ENCODE measurements at regions not wholly inside any gene's neighbourhood (a gene's known extent, or its start where the extent isn't known, plus 50 kb on each side); places are given as distances from the start of the nearest gene placed in this dataset.
"Not testable (repeated sequence)": the region's sequence is repeated elsewhere in the genome, so short reads cannot be mapped to it uniquely, and the experiment has no call there.

- intact Hi-C loops (cut with micrococcal nuclease), result no loop called here
- Mint-ChIP-seq H3K4me3 (no peak overlapping the region), H3K4me1 (ENCODE audit: low read depth) (peaks cover 69% of the 10 kb centered on the region), H3K27ac (no peak overlapping the region), H3K9me3 (no peaks in the 10 kb centered on the region), H3K27me3 (ENCODE audit: low read depth) (no peaks in the 10 kb centered on the region), H3K36me3 (ENCODE audit: low read depth) (no peaks in the 10 kb centered on the region)
- no peak for DNase-seq
- CTCF ChIA-PET, result interaction anchor here (1.3 kb wide), 1 partner anchor 23 kb away, joined by 3 read pairs; no protein-coding TSS in a partner anchor
Measured at GRCh38 chr1:234956821-234957329, 171.8 kb downstream of the TOMM20 start.

- DNase-seq, result no peak
- no peaks in the 10 kb centered on the region for H3K9me3 Mint-ChIP-seq
- peaks cover 54% of the 10 kb centered on the region for H3K4me1 Mint-ChIP-seq (ENCODE audit: low read depth)
- intact Hi-C loops (cut with micrococcal nuclease), result loop anchor here (2.0 kb wide), 1 partner anchor 72 kb away; no protein-coding TSS in a partner anchor
- CTCF ChIA-PET, result interaction anchor here (0.8 to 1.0 kb wide), 4 partner anchors 27 to 468 kb away, joined by 3 to 5 read pairs (median 3); no protein-coding TSS in a partner anchor
- H3K4me3 Mint-ChIP-seq, result no peak overlapping the region
- no peaks in the 10 kb centered on the region for H3K36me3 Mint-ChIP-seq (ENCODE audit: low read depth)
- peak overlapping the region; percentile 71 for H3K27ac Mint-ChIP-seq
- no peaks in the 10 kb centered on the region for H3K27me3 Mint-ChIP-seq (ENCODE audit: low read depth)
Measured at GRCh38 chr1:234955107-234955731, 173.4 kb downstream of the TOMM20 start.

- H3K4me1 Mint-ChIP-seq (ENCODE audit: low read depth), result peaks cover 47% of the 10 kb centered on the region
- H3K27ac Mint-ChIP-seq, result no peak overlapping the region
- intact Hi-C loops (cut with micrococcal nuclease), result loop anchor here (2.0 kb wide), 1 partner anchor 72 kb away; no protein-coding TSS in a partner anchor
- H3K9me3 Mint-ChIP-seq, result peaks cover 3% of the 10 kb centered on the region
- no peak for DNase-seq
- H3K36me3 Mint-ChIP-seq (ENCODE audit: low read depth), result no peaks in the 10 kb centered on the region
- CTCF ChIA-PET, result interaction anchor here (0.8 to 1.0 kb wide), 4 partner anchors 26 to 467 kb away, joined by 3 to 5 read pairs (median 3); no protein-coding TSS in a partner anchor
- no peak overlapping the region for H3K4me3 Mint-ChIP-seq
- H3K27me3 Mint-ChIP-seq (ENCODE audit: low read depth), result no peaks in the 10 kb centered on the region
Measured at GRCh38 chr1:234954613-234955012, 174.0 kb downstream of the TOMM20 start.

DNA sequence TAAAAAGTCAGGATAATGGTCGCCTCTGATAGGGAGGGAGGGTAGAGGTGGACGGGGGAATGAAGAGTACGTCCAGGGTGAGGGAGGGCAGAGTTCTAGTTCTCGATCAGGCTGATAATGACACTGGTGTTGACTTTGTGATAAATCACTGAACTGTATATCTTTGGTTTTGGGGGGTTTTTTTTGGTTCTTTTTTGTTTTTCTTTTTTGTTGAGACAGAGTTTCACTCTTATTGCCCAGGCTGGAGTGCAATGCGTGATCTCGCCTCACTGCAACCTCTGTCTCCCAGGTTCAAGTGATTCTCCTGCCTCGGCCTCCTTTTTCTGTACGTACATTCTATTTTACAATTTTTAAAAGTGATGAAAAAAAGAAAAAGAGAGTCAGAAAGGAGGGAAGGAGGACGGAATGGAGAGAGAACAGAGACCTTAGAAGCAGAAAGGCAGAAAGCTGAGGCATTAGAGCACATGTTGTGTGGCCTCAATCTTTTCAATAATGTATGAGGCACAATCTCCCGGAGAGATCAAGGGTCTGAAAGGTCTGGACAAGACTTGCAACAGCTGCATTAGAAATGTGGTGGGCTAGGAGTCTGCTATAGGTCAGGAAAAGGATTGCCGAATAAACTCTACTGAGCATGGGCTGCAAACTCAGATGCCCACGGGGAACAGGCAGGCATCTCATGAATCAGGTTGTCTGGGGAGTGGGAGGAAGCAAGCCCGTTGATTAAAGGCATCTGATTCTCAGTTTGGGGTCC is 174.8 kb downstream of the TOMM20 start:
- DNase-seq, result no peak
- intact Hi-C loops (cut with micrococcal nuclease), result loop anchor here (2.0 kb wide), 1 partner anchor 71 kb away; no protein-coding TSS in a partner anchor
- H3K9me3 Mint-ChIP-seq, result peaks cover 9% of the 10 kb centered on the region
- H3K36me3 Mint-ChIP-seq (ENCODE audit: low read depth), result peaks cover 3% of the 10 kb centered on the region
- H3K27me3 Mint-ChIP-seq (ENCODE audit: low read depth), result no peaks in the 10 kb centered on the region
- no peak overlapping the region for H3K27ac Mint-ChIP-seq
- H3K4me1 Mint-ChIP-seq (ENCODE audit: low read depth), result peaks cover 40% of the 10 kb centered on the region
- no peak overlapping the region for H3K4me3 Mint-ChIP-seq
- CTCF ChIA-PET, result no interaction called here

- H3K27ac Mint-ChIP-seq, result no peak overlapping the region
- CTCF ChIA-PET, result interaction anchor here (2.5 kb wide), 1 partner anchor 133 kb away, joined by 6 read pairs; no protein-coding TSS in a partner anchor
- intact Hi-C loops (cut with micrococcal nuclease), result no loop called here
- H3K27me3 Mint-ChIP-seq (ENCODE audit: low read depth), result no peaks in the 10 kb centered on the region
- H3K4me3 Mint-ChIP-seq, result no peak overlapping the region
- peaks cover 3% of the 10 kb centered on the region for H3K36me3 Mint-ChIP-seq (ENCODE audit: low read depth)
- H3K4me1 Mint-ChIP-seq (ENCODE audit: low read depth), result peaks cover 18% of the 10 kb centered on the region
- no peak for DNase-seq
- peaks cover 9% of the 10 kb centered on the region for H3K9me3 Mint-ChIP-seq
Measured at GRCh38 chr1:234950598-234950997, 178.0 kb downstream of the TOMM20 start.

- CTCF ChIA-PET, result interaction anchor here (0.8 to 2.5 kb wide), 3 partner anchors 9 to 134 kb away, joined by 3 to 6 read pairs (median 3); no protein-coding TSS in a partner anchor
- peaks cover 18% of the 10 kb centered on the region for H3K4me1 Mint-ChIP-seq (ENCODE audit: low read depth)
- H3K27me3 Mint-ChIP-seq (ENCODE audit: low read depth); H3K9me3 Mint-ChIP-seq; H3K4me3 Mint-ChIP-seq; DNase-seq; H3K36me3 Mint-ChIP-seq (ENCODE audit: low read depth); intact Hi-C loops (cut with micrococcal nuclease); H3K27ac Mint-ChIP-seq: not testable (repeated sequence)
Measured at GRCh38 chr1:234949528-234949927, 179.1 kb downstream of the TOMM20 start.

GRCh38 chr1:234944439-234945344 is 183.9 kb downstream of the TOMM20 start:
- peaks cover 9% of the 10 kb centered on the region for H3K9me3 Mint-ChIP-seq
- peaks cover 19% of the 10 kb centered on the region for H3K4me1 Mint-ChIP-seq (ENCODE audit: low read depth)
- CTCF ChIA-PET, result interaction anchor here (1.2 kb wide), 1 partner anchor 44 kb away, joined by 3 read pairs; no protein-coding TSS in a partner anchor
- no peak overlapping the region for H3K4me3 Mint-ChIP-seq
- H3K36me3 Mint-ChIP-seq (ENCODE audit: low read depth), result peaks cover 5% of the 10 kb centered on the region
- no peaks in the 10 kb centered on the region for H3K27me3 Mint-ChIP-seq (ENCODE audit: low read depth)
- no peak for DNase-seq
- peak overlapping the region; percentile 46 for H3K27ac Mint-ChIP-seq
- intact Hi-C loops (cut with micrococcal nuclease), result no loop called here

DNA sequence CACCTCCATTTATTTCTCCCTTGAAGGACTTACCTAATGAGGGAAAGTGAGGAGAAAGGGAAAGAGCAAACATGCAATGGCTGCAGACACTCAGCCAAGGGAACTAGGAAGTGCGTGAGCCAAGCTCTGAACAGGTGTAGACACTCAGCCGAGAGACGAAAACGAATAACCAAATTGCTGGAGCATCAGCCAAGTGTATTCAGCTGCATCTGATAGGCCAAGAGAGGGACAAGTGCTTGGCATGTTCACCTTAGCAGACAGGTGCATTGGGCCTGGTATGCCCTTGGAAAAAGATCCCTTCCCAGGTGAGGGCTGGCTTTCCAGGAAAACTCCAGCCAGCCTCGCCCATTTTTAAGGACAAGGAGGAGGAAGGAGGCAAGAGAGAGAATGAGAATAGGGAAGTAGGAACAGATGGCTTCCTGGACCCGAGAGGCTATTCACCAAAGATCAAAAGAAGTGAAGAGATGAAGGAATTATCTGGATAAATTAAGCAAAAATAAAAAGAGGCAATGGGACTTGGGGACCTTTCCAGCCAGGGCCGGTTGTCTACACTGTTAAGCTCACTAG is 184.7 kb downstream of the TOMM20 start:
- DNase-seq, result no peak
- intact Hi-C loops (cut with micrococcal nuclease), result no loop called here
- Mint-ChIP-seq H3K4me1 (ENCODE audit: low read depth) (peaks cover 19% of the 10 kb centered on the region), H3K36me3 (ENCODE audit: low read depth) (peaks cover 2% of the 10 kb centered on the region), H3K9me3 (peaks cover 2% of the 10 kb centered on the region), H3K4me3 (no peak overlapping the region), H3K27me3 (ENCODE audit: low read depth) (no peaks in the 10 kb centered on the region), H3K27ac (no peak overlapping the region)
- CTCF ChIA-PET, result interaction anchor here (1.2 kb wide), 1 partner anchor 45 kb away, joined by 3 read pairs; no protein-coding TSS in a partner anchor

- intact Hi-C loops (cut with micrococcal nuclease), result no loop called here
- CTCF ChIA-PET, result no interaction called here
- no peak for DNase-seq
- Mint-ChIP-seq H3K4me3 (no peak overlapping the region), H3K4me1 (ENCODE audit: low read depth) (peaks cover 19% of the 10 kb centered on the region), H3K27ac (no peak overlapping the region), H3K27me3 (ENCODE audit: low read depth) (no peaks in the 10 kb centered on the region), H3K36me3 (ENCODE audit: low read depth) (peaks cover 2% of the 10 kb centered on the region), H3K9me3 (peaks cover 2% of the 10 kb centered on the region)
Measured at GRCh38 chr1:234942879-234943506, 185.6 kb downstream of the TOMM20 start.

DNA sequence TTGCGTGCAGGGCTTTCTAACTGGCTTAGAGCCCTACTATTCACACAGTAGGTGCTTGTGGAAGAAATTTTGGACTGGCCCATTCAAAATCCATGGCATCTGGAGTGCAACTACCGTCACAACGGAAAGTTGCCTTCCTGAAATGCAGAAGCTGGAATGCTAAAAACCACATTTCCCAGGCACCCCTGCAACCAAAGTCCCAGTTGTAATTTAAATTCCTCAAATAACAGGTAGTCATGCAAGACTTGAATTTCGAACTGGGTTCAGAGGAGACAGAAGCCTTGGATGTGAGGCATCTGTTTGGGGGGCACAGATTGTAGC is 186.7 kb downstream of the TOMM20 start:
- no peak for DNase-seq
- intact Hi-C loops (cut with micrococcal nuclease), result no loop called here
- Mint-ChIP-seq H3K27ac (no peak overlapping the region), H3K27me3 (ENCODE audit: low read depth) (no peaks in the 10 kb centered on the region), H3K4me1 (ENCODE audit: low read depth) (peaks cover 26% of the 10 kb centered on the region), H3K36me3 (ENCODE audit: low read depth) (peaks cover 2% of the 10 kb centered on the region), H3K9me3 (peaks cover 2% of the 10 kb centered on the region), H3K4me3 (no peak overlapping the region)
- CTCF ChIA-PET, result no interaction called here

- H3K36me3 Mint-ChIP-seq (ENCODE audit: low read depth), result peaks cover 2% of the 10 kb centered on the region
- CTCF ChIA-PET, result interaction anchor here (0.9 kb wide), 1 partner anchor 75 kb away, joined by 4 read pairs; no protein-coding TSS in a partner anchor
- peaks cover 2% of the 10 kb centered on the region for H3K9me3 Mint-ChIP-seq
- no peak overlapping the region for H3K4me3 Mint-ChIP-seq
- no peaks in the 10 kb centered on the region for H3K27me3 Mint-ChIP-seq (ENCODE audit: low read depth)
- peaks cover 32% of the 10 kb centered on the region for H3K4me1 Mint-ChIP-seq (ENCODE audit: low read depth)
- no peak for DNase-seq
- H3K27ac Mint-ChIP-seq, result no peak overlapping the region
- intact Hi-C loops (cut with micrococcal nuclease), result no loop called here
Measured at GRCh38 chr1:234941321-234942011, 187.2 kb downstream of the TOMM20 start.

All from activated naive CD4-positive, alpha-beta T cell treated with anti-CD3 and anti-CD28 coated beads for 36 hours (primary cell).